HG02763 (cell line): ENCODE measurements at regions not wholly inside any gene's neighbourhood (a gene's known extent, or its start where the extent isn't known, plus 50 kb on each side); places are given as distances from the start of the nearest gene placed in this dataset.
"Not testable (repeated sequence)": the region's sequence is repeated elsewhere in the genome, so short reads cannot be mapped to it uniquely, and the experiment has no call there.

ENCODE experiments used
- ATAC-seq: cut with Tn5 transposase; IDR thresholded peaks from one replicate; pipeline ENCODE4 v1.9.1; 2021; ENCODE audit warnings: mild to moderate bottlenecking, moderate library complexity; ENCODE audit not compliant: unreplicated experiment

- ATAC-seq: no peak
Observed at GRCh38 chr13:68984688-68985319, 1122.8 kb upstream of the ATXN8OS start.

GRCh38 chr13:68982961-68983619, 1124.5 kb upstream of the ATXN8OS start:
- ATAC-seq: no peak

- no peak for ATAC-seq
Observed at GRCh38 chr13:68976287-68976686, 1131.3 kb upstream of the ATXN8OS start.

GRCh38 chr13:68970532-68970931, 1137.1 kb upstream of the ATXN8OS start:
- ATAC-seq: no peak

- no peak for ATAC-seq
Observed at GRCh38 chr13:68948586-68948985, 1159.0 kb upstream of the ATXN8OS start.

GRCh38 chr13:68944272-68944671, 1163.4 kb upstream of the ATXN8OS start:
- no peak for ATAC-seq

- no peak for ATAC-seq
Observed at GRCh38 chr13:68940049-68940448, 1167.6 kb upstream of the ATXN8OS start.

- ATAC-seq: no peak
Observed at GRCh38 chr13:68938639-68939038, 1169.0 kb upstream of the ATXN8OS start.

GRCh38 chr13:68929075-68929745, 1178.4 kb upstream of the ATXN8OS start:
- no peak for ATAC-seq

- ATAC-seq: no peak
Observed at GRCh38 chr13:68927387-68928026, 1180.1 kb upstream of the ATXN8OS start.

- ATAC-seq: no peak
Observed at GRCh38 chr13:68923995-68924394, 1183.6 kb upstream of the ATXN8OS start.

GRCh38 chr13:68908879-68909278, 1198.7 kb upstream of the ATXN8OS start:
- ATAC-seq: no peak

GRCh38 chr13:68905186-68905585, 1202.4 kb upstream of the ATXN8OS start:
- no peak for ATAC-seq

- ATAC-seq: no peak
Observed at GRCh38 chr13:68897331-68897928, 1210.2 kb upstream of the ATXN8OS start.

- ATAC-seq: no peak
Observed at GRCh38 chr13:68895696-68896095, 1211.9 kb upstream of the ATXN8OS start.

- ATAC-seq: not testable (repeated sequence)
Observed at GRCh38 chr13:68893721-68894120, 1213.9 kb upstream of the ATXN8OS start.

- not testable (repeated sequence) for ATAC-seq
Observed at GRCh38 chr13:68892596-68892995, 1215.0 kb upstream of the ATXN8OS start.

- ATAC-seq: not testable (repeated sequence)
Observed at GRCh38 chr13:68890101-68890500, 1217.5 kb upstream of the ATXN8OS start.

GRCh38 chr13:68888832-68889231, 1218.8 kb upstream of the ATXN8OS start:
- no peak for ATAC-seq

GRCh38 chr13:68872338-68872737, 1235.3 kb upstream of the ATXN8OS start:
- ATAC-seq: no peak

GRCh38 chr13:68851026-68851425, 1256.6 kb upstream of the ATXN8OS start:
- ATAC-seq: no peak
